NCI-H748 (cell line): ENCODE measurements at regions not wholly inside any gene's neighbourhood (a gene's known extent, or its start where the extent isn't known, plus 50 kb on each side); places are given as distances from the start of the nearest gene placed in this dataset.
"Not testable (repeated sequence)": the region's sequence is repeated elsewhere in the genome, so short reads cannot be mapped to it uniquely, and the experiment has no call there.

Experiments used
- DNase-seq: peaks from one replicate; lab custom pipeline; 2025; ENCODE audit not compliant: unreplicated experiment; lab: John Stamatoyannopoulos, UW

DNA sequence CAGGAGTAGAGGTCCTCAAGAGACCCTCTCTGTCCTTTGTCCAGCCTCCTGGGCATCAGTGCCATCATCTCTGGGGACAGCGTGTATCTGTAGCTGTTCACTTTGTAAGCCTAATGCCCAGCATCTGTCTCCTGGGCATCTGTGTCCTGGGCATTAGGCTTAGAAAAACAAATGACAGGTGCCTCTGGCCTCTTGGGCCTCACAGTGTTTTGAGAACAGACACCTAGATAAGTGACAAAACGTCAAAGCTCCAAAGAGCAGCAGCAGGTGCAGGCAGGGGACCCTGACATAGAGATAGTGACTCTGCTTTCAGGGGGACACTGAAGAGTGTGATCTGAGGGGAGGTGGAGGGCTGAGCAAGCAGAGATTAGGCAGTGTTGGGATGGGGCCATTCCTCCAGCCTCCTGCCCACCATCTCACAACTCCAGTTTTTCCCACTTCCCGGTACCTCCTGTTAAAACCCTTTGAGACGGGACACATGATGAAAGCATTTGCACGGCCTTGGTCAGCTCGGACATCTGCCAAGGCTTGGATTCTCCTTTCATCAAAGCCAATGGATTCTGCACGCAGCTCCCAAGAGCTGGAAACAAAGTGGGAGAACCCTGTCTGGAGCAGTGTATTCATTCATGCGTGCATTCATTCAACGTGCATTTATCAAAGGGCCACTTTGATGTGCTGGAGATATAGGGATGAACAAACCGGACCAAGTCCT lies 55.5 kb upstream of the CD93 start:
- DNase-seq, result peak; percentile 37

DNA sequence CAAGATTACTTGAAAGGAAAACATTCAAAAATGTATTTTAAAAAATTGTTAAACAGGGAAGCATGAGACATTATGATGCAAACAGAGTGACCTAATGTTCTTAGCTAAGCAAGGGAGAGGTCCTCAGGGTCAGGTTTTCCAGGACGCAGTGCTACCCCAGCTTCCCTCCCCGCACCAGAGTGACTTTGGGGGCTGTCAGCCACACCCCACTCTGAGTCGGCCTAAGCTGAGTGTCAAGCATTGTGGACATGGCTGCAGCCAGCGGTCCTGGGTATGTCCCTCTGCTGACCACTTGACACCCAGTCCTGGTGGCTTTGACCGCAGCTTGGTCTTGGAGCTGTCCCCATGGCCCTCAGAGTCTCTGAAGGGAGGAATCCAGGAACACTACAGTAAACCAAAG lies 54.9 kb upstream of the CD93 start:
- no peak for DNase-seq

DNA sequence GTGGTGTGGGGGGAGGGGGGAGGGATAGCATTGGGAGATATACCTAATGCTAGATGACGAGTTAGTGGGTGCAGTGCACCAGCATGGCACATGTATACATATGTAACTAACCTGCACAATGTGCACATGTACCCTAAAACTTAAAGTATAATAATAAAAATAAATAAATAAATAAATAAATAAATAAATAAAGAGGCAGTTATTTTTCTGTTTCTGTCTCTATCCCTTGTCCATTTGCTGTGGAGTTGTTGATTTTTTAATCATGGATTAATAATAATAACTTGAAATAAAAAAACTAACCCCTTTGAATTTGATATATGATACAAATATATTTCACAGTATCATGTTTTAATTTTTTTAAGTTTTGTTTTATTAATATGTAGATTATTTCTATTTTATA lies 53.9 kb upstream of the CD93 start:
- not testable (repeated sequence) for DNase-seq

DNA sequence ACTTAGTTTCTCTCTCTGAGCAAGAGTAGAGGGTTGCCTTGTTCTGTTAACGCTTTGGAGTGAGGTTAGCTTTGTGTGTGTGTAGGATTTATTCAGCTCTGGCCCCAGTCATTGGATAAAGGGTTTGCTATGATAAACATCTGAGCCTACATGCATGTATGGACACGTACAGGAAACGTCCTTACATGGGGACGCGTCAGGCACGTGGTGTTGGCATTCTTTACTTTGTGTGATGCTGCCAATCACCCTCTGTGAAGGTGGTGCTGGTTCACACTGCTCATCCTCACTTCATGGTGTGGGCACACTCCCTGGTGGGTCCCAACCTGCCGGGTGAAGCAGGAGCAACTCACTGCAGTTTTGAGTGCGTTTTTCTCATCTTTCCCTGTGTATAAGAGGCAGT lies 53.4 kb upstream of the CD93 start:
- DNase-seq, result peak; percentile 96

DNA sequence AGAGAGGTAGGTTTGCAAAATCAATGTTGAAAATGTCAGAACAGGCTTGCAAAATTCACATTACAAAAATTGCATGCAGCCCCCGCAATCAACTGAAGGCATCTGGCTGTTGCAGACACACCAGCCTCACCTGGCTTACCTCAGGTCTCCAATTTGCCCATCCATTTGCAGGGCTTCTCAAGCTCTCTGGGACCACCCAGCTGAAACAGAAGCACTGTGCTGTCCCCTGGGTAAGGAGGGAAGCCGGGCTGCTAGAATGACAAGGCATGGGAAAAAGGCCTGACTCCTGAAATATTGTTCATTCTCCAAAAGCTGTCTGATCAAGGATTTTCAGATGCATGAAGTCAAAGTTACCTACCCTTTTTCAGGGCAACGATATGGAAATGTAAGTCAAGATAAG lies 52.6 kb upstream of the CD93 start:
- DNase-seq, result no peak

DNA sequence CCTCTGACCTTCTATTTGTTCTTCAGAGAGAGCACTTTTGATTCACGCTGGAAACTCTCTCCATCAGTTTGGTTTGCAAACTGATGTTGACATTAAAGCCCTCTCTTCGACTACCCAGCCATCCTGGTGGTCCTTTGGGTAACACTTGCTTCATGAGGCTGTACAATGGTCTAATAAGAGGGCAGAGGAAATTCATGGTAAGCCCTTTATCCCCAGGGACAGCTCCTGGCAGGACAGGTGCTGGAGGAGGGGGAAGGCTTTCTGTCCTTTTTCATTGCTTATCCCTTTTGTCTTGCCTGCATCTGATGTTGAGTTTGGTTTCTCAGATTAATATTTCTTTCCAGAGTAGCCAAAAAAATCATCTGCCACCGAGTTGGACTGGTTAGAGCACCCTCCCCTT lies 52.1 kb upstream of the CD93 start:
- no peak for DNase-seq

DNA sequence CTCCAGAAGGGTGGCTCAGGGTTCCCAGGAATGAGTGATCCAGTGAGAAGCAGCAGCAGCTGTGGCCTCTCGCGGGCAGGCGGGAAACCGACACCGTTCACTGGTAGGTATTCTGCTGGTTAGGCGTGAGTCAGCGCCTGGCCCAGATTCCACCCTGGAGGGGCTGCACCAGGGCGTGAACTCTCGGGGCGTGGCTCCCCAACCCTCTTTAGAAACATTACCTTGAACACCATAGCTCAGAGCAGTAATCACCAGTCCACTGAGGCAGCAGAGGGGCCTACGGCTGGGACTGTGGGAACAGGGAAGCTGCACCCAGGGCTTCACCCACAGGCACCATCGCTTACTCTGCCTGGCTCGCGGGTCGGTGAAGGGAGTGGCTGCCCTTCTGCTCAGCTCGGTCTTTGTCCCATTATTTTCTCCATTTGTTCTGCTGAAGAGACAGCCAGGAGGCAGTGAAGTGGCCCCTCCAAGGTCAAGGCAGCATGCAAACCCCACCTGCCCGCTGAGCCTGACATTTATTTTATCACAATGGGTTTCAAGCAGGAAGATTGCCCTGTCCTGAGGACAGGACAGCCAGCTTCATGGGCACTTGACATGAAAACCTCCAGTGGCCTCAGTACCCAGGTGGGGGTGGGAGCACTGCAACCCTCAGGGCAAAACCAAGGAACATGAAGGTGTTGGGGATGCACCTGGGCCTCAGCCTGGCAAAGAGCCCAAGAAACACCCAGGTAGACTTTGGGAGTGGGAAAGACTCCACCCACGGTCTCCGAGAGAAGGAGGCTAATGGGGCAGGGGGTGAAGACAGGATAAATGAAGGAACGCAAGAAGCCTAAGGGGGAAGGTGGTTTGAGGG lies 51.0 kb upstream of the CD93 start:
- DNase-seq, result no peak

DNA sequence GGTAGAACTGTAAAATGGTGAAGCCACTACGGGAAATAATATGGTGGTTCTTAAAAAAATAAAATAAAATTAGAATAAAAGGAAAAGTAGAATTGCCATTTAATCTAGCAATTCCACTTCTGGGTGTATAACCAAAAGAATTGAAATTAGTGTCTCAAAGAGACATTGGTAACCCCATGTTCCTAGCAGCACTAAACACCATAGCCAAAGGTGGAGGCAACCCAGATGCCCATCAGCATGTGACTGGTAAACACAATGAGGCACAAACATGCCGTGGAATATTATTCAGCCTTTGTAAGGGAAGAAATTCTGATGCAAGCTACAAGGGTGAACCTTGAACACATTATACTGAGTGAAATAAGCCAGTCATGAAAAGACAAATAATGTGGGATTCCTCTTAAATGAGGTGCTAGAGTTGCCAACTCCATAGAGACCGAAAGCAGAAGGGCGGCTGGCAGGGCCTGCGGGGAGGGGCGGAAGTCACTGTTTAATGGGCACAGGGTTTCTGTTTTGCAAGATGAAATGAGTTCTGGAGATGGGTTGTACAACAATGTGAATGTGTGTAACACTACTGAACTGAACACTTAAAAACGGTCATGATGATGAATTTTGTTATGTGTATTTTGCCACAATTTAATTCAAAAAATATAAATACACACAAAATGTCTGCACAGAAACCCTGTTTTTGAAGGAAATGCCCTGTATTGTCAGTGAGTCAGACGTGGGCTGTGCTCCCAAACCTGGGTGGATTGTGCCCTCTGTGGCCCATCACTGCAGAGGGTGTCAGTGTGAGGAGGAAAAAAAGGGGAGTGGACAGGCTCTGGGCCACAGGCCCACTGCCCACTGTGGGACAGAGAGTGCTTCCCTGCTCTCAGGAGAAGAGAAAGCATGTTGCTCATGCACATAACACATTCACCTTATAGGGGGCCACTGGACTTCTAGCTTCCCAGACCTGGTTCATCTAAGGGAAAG lies 49.6 kb upstream of the CD93 start:
- DNase-seq, result no peak
